SJSA1 (cell line): ENCODE measurements at regions not wholly inside any gene's neighbourhood (a gene's known extent, or its start where the extent isn't known, plus 50 kb on each side); places are given as distances from the start of the nearest gene placed in this dataset.

Source experiments
- DNase-seq, 2 experiments: peaks; one replicate each; pipeline ENCODE4 v3.0.0-alpha.2; 2015 to 2020; ENCODE audit warnings: low spot score in 2 of 2, low read depth in 1 of 2
- H3K27ac ChIP-seq: fragments of 250-450 bp; sonication (Bioruptor Pico); 2 replicates; pipeline ENCODE4 v1.5.1; 2020; ENCODE audit warnings: mild to moderate bottlenecking, moderate library complexity
- H3K27me3 ChIP-seq: fragments of 250-450 bp; sonication (Bioruptor Pico); replicated peaks from 2 replicates; pipeline ENCODE4 v1.5.1; 2020; ENCODE audit warnings: mild to moderate bottlenecking, moderate library complexity
- H3K36me3 ChIP-seq: fragments of 250-450 bp; sonication (Bioruptor Pico); 2 replicates; pipeline ENCODE4 v1.5.1; 2020; ENCODE audit warnings: mild to moderate bottlenecking
- H3K4me1 ChIP-seq: fragments of 250-450 bp; sonication (Bioruptor Pico); replicated peaks from 2 replicates; pipeline ENCODE4 v1.6.1; 2021; ENCODE audit warnings: mild to moderate bottlenecking
- H3K4me3 ChIP-seq: fragments of 250-450 bp; sonication (Bioruptor Pico); 2 replicates; pipeline ENCODE4 v1.5.1; 2020; ENCODE audit warnings: mild to moderate bottlenecking
- H3K9me3 ChIP-seq: fragments of 250-450 bp; sonication (Bioruptor Pico); replicated peaks from 2 replicates; pipeline ENCODE4 v1.5.1; 2020; ENCODE audit warnings: mild to moderate bottlenecking

DNA sequence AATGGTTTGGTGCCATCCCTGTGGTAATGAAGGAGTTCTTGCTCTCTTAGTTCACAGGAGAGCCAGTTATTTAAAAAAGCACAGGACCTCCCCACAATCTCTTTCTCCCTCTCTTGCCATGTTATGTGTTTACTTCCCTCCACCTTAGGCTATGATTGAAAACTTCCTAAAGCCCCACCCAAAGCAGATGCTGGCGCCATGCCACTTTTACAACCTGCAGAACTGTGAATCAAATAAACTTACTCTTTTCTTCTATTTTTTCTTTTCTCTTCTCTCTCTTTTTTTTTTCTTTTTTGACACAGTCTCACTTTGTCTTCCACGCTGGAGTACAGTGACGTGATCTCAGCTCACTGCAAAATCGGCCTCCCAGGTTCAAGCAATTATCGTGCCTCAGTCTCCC lies 508.4 kb upstream of the EPHA7 start:
- DNase-seq = no peak
- H3K27me3 ChIP-seq = no peaks in the 10 kb centered on the region
- H3K36me3 ChIP-seq = no peaks in the 10 kb centered on the region
- no peak overlapping the region for H3K27ac ChIP-seq
- no peak overlapping the region for H3K4me3 ChIP-seq
- no peaks in the 10 kb centered on the region for H3K9me3 ChIP-seq
- H3K4me1 ChIP-seq = no peaks in the 10 kb centered on the region

DNA sequence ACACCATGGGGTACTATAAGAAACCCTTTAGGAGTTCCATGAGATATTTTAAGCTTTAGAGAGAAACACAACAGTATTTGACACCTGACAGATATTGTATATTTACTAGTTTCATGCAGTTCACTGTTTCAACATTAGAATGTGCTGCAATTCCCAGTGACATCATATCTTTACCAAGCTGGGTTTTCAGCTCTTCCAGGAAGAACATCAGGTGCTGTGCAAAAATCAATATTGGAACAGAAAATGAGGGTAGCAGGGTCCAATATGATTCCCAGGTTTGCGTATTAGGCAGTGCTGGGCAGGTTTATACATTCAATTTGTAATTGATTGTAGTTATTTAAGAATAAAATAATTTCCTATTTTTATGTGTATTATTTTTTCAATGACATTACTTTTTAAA lies 500.0 kb upstream of the EPHA7 start:
- H3K27ac ChIP-seq = no peak overlapping the region
- H3K27me3 ChIP-seq = no peaks in the 10 kb centered on the region
- no peak overlapping the region for H3K4me3 ChIP-seq
- H3K36me3 ChIP-seq = no peaks in the 10 kb centered on the region
- no peak for DNase-seq
- no peaks in the 10 kb centered on the region for H3K4me1 ChIP-seq
- no peaks in the 10 kb centered on the region for H3K9me3 ChIP-seq

DNA sequence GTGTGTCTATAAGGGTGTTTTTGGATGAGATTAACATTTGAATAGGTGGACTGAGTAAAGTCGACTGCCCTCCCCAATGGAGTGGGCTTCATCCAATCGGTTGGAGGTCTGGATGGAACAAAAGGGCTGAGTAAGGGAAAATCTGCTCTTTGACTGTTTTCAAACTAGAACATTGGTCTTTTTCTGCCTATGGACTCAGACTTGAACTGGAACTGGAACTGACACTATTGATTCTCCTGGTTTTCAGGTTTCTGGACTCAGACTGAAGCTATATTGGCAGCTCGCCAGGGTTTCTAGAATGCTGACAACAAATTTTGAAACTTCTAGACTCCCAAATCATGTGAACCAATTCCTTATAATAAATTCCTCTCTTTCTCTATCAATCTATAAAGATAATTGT lies 498.9 kb upstream of the EPHA7 start:
- H3K4me3 ChIP-seq = no peak overlapping the region
- H3K9me3 ChIP-seq = no peaks in the 10 kb centered on the region

DNA sequence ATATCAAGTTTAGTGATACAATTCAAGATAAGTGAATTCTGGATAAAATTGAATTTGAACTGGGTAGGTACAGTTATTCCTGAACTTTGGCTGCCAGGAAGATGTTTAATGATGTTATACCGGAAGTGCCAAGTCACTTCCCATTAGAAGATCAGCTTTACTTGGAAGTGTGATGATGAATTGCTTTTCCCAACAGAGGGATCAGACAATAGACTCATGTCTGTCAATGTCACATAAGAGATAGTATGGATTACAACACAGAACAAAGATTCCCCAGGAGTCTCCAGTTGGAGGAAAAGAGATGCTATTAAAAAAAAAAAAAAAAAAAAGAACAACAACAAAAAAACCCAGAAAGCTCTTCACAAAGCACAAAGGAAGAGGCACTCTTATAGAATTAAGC lies 497.9 kb upstream of the EPHA7 start:
- no peaks in the 10 kb centered on the region for H3K27me3 ChIP-seq
- no peak for DNase-seq
- no peaks in the 10 kb centered on the region for H3K36me3 ChIP-seq
- H3K4me1 ChIP-seq = no peaks in the 10 kb centered on the region
- H3K27ac ChIP-seq = no peak overlapping the region
- no peaks in the 10 kb centered on the region for H3K9me3 ChIP-seq
- no peak overlapping the region for H3K4me3 ChIP-seq

More for the DNA sequence above, 498.9 kb upstream of the EPHA7 start:
- Histone ChIP-seq H3K27me3 (no peaks in the 10 kb centered on the region), H3K27ac (no peak overlapping the region), H3K4me1 (no peaks in the 10 kb centered on the region), H3K36me3 (no peaks in the 10 kb centered on the region)
- DNase-seq = no peak

DNA sequence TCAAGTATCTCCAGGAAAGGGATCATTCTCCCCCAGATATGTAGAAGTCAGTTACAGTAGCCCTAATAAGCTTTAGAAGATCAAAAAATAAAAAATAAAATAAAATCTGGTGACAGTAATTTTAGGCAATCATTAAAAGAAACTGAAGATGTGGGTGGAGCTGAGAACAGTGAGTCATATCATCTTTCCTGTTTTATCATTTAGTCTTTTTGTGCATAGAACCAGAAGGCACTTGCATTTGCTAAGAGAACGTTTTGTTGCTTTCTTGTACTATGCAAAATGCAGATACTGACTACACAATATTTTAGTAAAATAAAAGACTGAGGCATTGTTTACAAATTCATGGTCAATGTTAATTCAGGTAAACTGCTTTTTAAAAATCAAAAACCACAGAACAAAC lies 497.4 kb upstream of the EPHA7 start:
- no peak for DNase-seq
- H3K27ac ChIP-seq = no peak overlapping the region
- no peaks in the 10 kb centered on the region for H3K27me3 ChIP-seq
- no peaks in the 10 kb centered on the region for H3K9me3 ChIP-seq
- H3K36me3 ChIP-seq = no peaks in the 10 kb centered on the region
- H3K4me1 ChIP-seq = no peaks in the 10 kb centered on the region
- H3K4me3 ChIP-seq = no peak overlapping the region

DNA sequence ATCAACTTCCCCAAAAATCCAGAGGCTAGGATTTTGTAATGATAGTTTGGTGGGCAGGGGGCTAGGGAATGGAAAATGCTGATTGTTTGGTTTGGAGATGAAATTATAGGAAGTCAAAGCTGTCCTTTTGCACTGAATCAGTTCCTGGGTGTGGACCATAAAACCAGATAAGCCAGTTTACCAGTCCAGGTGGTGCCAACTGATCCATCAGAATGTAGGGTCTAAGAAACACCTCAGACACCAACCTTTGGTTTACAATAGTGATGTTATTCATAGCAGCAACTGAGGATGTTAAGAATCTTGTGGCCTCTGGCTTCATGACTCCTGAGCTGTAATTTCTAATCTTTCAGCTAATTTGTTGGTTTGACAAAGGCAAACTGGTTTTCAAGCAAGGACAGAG lies 496.6 kb upstream of the EPHA7 start:
- no peaks in the 10 kb centered on the region for H3K27me3 ChIP-seq
- H3K9me3 ChIP-seq = no peaks in the 10 kb centered on the region
- H3K4me3 ChIP-seq = no peak overlapping the region
- H3K27ac ChIP-seq = no peak overlapping the region
- no peaks in the 10 kb centered on the region for H3K36me3 ChIP-seq
- H3K4me1 ChIP-seq = no peaks in the 10 kb centered on the region
- no peak for DNase-seq

DNA sequence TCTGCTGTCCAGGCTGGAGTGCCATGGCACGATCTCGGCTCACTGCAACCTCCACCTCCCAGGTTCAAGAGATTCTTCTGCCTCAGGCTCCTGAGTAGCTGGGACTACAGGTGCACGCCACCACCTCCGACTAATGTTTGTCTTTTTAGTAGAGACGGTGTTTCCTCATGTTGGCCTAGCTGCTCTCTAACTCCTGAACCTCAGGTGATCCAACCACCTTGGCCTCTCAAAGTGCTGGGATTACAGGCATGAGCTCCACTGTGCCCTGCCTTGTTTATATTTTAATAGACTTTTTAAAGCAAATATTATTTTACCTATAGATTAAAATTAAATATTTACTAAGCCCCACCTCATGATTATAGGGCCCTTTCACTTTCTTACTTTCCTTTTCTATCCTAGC lies 483.2 kb upstream of the EPHA7 start:
- Histone ChIP-seq H3K4me1 (no peaks in the 10 kb centered on the region), H3K27ac (no peak overlapping the region), H3K9me3 (0 out of 2 replicates have a peak, but pooled peaks cover 5% of the 10 kb centered on the region), H3K36me3 (no peaks in the 10 kb centered on the region), H3K4me3 (no peak overlapping the region), H3K27me3 (no peaks in the 10 kb centered on the region)
- DNase-seq = no peak

DNA sequence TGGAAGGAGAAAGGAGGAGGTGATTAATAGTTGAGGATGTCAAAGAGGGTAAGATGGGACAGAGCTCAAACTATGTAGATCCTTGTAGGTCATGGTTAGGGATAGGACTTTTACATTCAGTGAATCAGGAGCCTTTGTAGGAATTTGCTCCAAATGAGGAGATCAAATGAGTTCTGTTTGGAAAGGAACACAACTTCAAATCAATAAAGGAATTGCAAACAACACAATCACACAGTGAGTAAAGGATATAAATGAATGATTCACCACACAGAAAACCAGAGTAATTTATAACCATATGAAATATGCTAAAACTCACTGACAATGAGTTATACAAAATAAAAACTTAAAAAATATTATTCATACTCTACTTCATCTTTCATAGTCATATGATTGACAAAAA lies 480.8 kb upstream of the EPHA7 start:
- Histone ChIP-seq H3K4me3 (no peak overlapping the region), H3K27ac (no peak overlapping the region), H3K9me3 (0 out of 2 replicates have a peak, but pooled peaks cover 5% of the 10 kb centered on the region), H3K36me3 (no peaks in the 10 kb centered on the region), H3K27me3 (no peaks in the 10 kb centered on the region), H3K4me1 (no peaks in the 10 kb centered on the region)
- DNase-seq = no peak

DNA sequence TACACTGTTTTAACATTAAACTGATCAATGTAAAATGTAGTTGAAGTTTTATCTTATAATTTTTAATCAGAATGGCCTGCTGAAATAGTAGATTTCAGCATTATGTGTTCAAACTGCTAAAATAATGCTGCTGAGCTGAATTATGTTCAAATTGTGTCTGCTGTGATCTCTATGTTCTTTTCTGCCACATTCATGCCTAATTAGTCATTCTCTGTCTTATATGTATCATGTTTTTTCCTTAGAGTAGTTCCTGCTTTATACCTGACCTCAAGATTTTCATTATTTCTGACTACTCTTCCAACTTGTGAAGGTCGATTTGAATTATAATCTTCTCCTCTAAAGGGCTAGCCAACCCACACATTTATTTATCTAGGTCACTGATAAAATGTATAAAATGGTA lies 476.7 kb upstream of the EPHA7 start:
- DNase-seq = no peak
- H3K27me3 ChIP-seq = no peaks in the 10 kb centered on the region
- no peaks in the 10 kb centered on the region for H3K4me1 ChIP-seq
- H3K9me3 ChIP-seq = peaks cover 5% of the 10 kb centered on the region; the same call in 1 of the 2 replicates
- H3K36me3 ChIP-seq = no peaks in the 10 kb centered on the region
- H3K27ac ChIP-seq = no peak overlapping the region
- no peak overlapping the region for H3K4me3 ChIP-seq

DNA sequence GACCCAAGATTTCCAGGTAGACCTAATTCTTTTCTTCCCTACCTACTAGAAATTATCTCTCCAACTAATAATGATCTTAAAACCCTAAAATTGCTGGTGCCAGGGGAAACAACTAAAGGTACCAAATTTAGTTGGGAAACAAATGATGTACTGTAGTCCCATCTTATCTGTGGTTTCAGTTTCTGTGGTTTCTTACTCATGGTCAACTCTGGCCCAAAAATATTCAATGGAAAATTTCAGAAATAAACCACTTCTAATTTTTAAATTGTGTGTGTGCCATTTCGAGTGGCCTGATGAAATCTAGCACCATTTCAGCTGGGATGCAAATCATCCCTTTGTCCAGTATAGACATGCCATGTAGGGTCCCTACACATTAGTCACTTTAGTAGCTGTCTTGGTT lies 475.2 kb upstream of the EPHA7 start:
- no peak overlapping the region for H3K4me3 ChIP-seq
- no peak for DNase-seq
- no peak overlapping the region for H3K27ac ChIP-seq
- no peaks in the 10 kb centered on the region for H3K27me3 ChIP-seq
- no peaks in the 10 kb centered on the region for H3K36me3 ChIP-seq
- H3K4me1 ChIP-seq = no peaks in the 10 kb centered on the region
- no peaks in the 10 kb centered on the region; the same call in 1 of the 2 replicates for H3K9me3 ChIP-seq

DNA sequence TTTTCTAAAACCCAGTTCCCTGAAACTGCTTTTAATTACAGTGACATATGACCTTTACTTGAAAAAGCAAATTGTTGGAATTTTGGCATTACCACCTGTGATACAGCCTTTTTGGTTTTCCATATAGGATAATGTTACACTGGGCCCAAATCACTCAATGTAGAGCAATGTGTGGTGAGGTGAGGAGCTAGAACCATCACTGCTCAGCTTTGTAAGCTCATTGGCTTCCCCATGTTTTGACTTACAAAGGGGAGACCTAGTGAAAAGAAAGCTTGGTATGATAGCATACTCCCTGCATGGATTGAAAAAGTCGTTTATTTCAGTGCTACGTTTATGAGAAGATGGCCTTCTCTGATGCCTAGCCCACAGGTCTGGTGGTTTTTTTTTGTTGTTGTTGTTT lies 470.4 kb upstream of the EPHA7 start:
- H3K27ac ChIP-seq = no peak overlapping the region
- H3K36me3 ChIP-seq = no peaks in the 10 kb centered on the region
- no peaks in the 10 kb centered on the region; the same call in 1 of the 2 replicates for H3K9me3 ChIP-seq
- H3K4me1 ChIP-seq = no peaks in the 10 kb centered on the region
- no peak overlapping the region for H3K4me3 ChIP-seq
- no peaks in the 10 kb centered on the region for H3K27me3 ChIP-seq
- no peak for DNase-seq

DNA sequence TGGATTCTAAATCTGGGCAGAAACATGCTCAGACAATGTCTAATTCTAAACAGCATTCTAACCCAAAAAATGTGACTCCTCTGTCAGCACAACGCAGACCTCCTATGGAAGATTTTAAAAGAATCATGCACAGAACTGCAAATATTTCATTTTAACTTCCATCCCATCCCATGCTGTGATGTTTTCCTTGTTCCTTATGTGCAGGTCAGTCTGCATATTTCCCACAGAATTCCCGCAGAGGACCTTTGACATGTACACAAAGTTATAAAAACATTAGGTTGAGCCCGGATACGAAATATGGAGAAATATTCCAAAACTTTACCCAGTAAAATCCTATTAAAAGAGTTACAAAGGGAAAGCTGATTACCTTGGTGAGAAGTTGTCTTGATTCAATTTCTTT lies 467.1 kb upstream of the EPHA7 start:
- H3K4me1 ChIP-seq = no peaks in the 10 kb centered on the region
- no peak overlapping the region for H3K27ac ChIP-seq
- H3K4me3 ChIP-seq = no peak overlapping the region
- no peaks in the 10 kb centered on the region for H3K27me3 ChIP-seq
- no peaks in the 10 kb centered on the region for H3K36me3 ChIP-seq
- no peak for DNase-seq
- no peaks in the 10 kb centered on the region for H3K9me3 ChIP-seq

DNA sequence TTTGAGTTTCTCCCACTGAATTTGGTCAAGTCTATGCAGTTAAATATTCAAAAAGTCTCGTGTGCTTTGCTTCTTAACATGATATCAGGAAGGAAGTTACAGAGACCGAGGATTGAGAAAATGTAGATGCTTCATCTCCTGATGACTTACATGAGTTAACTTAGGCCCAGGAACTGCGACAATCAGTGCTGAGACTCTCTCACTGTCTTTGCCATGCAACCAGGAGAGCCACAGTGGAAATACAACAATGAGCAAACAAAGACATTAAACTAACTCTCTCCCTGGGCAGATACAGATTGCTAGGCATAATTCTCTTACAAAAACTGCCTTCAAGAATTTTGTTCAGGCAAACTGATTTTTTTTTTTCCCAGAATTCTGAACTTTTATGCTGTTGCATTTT lies 440.6 kb upstream of the EPHA7 start:
- H3K4me3 ChIP-seq = no peak overlapping the region
- H3K27me3 ChIP-seq = no peaks in the 10 kb centered on the region
- H3K9me3 ChIP-seq = no peaks in the 10 kb centered on the region
- H3K27ac ChIP-seq = no peak overlapping the region
- DNase-seq = no peak
- H3K36me3 ChIP-seq = no peaks in the 10 kb centered on the region
- no peaks in the 10 kb centered on the region for H3K4me1 ChIP-seq

DNA sequence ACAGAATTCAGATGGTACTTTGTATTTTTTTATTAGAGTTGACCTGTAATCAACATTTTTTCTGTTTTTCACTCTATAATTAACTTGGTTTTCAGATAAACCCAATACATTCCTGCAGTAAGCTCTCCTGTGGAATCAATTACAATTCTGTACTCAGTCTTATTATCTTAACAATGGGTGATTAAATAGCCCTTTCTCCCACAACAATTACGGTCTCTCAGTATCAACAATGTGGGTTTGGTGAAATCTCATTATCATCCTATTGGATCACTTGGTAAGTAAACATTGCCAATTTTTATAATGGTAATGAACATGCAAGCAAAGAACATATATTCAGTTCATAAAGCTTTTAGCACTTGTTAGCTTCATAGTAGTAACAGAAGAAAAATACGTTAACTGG lies 438.9 kb upstream of the EPHA7 start:
- Histone ChIP-seq H3K36me3 (no peaks in the 10 kb centered on the region), H3K27me3 (no peaks in the 10 kb centered on the region), H3K4me3 (no peak overlapping the region), H3K4me1 (no peaks in the 10 kb centered on the region), H3K9me3 (no peaks in the 10 kb centered on the region), H3K27ac (no peak overlapping the region)
- no peak for DNase-seq

DNA sequence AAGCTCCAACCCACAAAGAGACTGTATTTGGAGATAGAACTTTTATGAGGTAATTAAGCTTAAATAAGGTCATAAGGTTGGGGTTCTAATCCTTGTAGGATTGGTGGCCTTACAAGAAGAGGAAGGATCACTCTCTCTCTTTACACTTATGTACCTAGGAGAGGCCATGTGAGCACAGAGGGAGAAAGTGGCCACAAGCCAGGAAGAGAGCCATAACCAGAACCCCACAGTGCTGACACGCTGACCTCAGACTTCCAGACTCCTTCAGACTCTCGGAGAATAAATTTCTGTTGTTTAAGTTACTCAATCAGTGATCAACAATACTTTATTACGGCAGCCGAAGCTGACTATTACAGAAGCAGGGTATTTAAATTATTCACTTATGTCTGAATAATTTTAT lies 430.5 kb upstream of the EPHA7 start:
- Histone ChIP-seq H3K27me3 (no peaks in the 10 kb centered on the region), H3K4me3 (no peak overlapping the region), H3K4me1 (no peaks in the 10 kb centered on the region), H3K36me3 (no peaks in the 10 kb centered on the region), H3K9me3 (no peaks in the 10 kb centered on the region; the same call in 1 of the 2 replicates), H3K27ac (no peak overlapping the region)
- no peak for DNase-seq
